PC-3 (cell line): ENCODE measurements at regions not wholly inside any gene's neighbourhood (a gene's known extent, or its start where the extent isn't known, plus 50 kb on each side); places are given as distances from the start of the nearest gene placed in this dataset.

Experiments
- EZH2 ChIP-seq: fragments of 300-600 bp; sonication (generic); IDR thresholded peaks from one replicate; pipeline ENCODE4 v1.6.1; 2017; ENCODE audit warnings: antibody characterized with exemption, mild to moderate bottlenecking, low read length; ENCODE audit not compliant: unreplicated experiment
- TF ChIP-seq, protein P1 (sequence below): fragments of 300-600 bp; sonication (generic); conservative IDR thresholded peaks from 2 replicates; pipeline ENCODE4 v1.5.1; 2017; ENCODE audit warnings: antibody characterized with exemption, low read depth, mild to moderate bottlenecking, low read length

DNA sequence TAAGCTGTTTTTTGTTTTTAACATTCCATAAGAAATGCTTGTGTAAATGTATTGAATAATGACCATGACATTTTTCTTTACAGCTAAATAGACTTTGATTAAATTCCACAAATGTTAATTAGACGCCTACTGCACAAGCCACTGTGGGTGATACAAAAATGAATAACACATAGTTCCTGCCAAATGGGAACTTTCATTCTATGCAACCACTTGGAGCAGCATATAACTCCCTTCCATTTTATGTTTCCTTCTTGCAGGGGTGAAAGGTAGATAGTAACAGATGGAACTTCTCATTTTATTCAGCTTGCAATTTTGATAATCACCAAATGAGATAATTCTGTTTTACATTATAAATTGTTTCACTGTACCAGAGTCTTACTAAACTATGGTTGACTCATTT is 70.0 kb upstream of the THUMPD2 start:
- TF ChIP-seq, protein P1, sequence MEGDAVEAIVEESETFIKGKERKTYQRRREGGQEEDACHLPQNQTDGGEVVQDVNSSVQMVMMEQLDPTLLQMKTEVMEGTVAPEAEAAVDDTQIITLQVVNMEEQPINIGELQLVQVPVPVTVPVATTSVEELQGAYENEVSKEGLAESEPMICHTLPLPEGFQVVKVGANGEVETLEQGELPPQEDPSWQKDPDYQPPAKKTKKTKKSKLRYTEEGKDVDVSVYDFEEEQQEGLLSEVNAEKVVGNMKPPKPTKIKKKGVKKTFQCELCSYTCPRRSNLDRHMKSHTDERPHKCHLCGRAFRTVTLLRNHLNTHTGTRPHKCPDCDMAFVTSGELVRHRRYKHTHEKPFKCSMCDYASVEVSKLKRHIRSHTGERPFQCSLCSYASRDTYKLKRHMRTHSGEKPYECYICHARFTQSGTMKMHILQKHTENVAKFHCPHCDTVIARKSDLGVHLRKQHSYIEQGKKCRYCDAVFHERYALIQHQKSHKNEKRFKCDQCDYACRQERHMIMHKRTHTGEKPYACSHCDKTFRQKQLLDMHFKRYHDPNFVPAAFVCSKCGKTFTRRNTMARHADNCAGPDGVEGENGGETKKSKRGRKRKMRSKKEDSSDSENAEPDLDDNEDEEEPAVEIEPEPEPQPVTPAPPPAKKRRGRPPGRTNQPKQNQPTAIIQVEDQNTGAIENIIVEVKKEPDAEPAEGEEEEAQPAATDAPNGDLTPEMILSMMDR, result no peak
- no peak for TF ChIP-seq EZH2
